Upper lobe of left lung (tissue), 4 donors: ENCODE measurements at regions not wholly inside any gene's neighbourhood (a gene's known extent, or its start where the extent isn't known, plus 50 kb on each side); places are given as distances from the start of the nearest gene placed in this dataset.

Source experiments
- CTCF ChIP-seq, 6 experiments: fragments of 450-650 bp in 4 of 6; fragments of 200-600 bp in 2 of 6; sonication (generic) in 2 of 6; IDR thresholded peaks; one replicate each; pipeline ENCODE4 v1.5.1; 2016 to 2019; ENCODE audit warnings: antibody characterized with exemption in 6 of 6
- POLR2AphosphoS5 ChIP-seq, 2 donors: sonication (generic); formaldehyde crosslinking; IDR thresholded peaks; one replicate each; pipeline ENCODE4 v1.5.1; 2017; ENCODE audit warnings: antibody characterized with exemption in 2 of 2

- no peak for TF ChIP-seq POLR2AphosphoS5 (IDR thresholded peaks at IDR 0.05)
- TF ChIP-seq CTCF (IDR thresholded peaks at IDR 0.05): peak in 5 of 6 experiments; percentile 23 to 47 (median 40)
Observed at GRCh38 chr17:71472809-71473789, 647.7 kb upstream of the SOX9 start.
